ENCODE measurements at regions not wholly inside any gene's neighbourhood (a gene's known extent, or its start where the extent isn't known, plus 50 kb on each side); places are given as distances from the start of the nearest gene placed in this dataset.
"Not testable (repeated sequence)": the region's sequence is repeated elsewhere in the genome, so short reads cannot be mapped to it uniquely, and the experiment has no call there.

GRCh38 chr2:147150241-147150635 lies 694.6 kb upstream of the ACVR2A start:
- no peaks in the 10 kb centered on the region for H3K27me3 ChIP-seq
- 93 to 100% methylated on average over 1 to 4 of the region's 4 CpGs for WGBS, 2 donors
- H3K4me1 ChIP-seq, result no peaks in the 10 kb centered on the region
- H3K27ac ChIP-seq, result no peak overlapping the region
- H3K9me3 ChIP-seq, result no peaks in the 10 kb centered on the region
- H3K4me3 ChIP-seq, result no peak overlapping the region
- TF ChIP-seq, protein P1, sequence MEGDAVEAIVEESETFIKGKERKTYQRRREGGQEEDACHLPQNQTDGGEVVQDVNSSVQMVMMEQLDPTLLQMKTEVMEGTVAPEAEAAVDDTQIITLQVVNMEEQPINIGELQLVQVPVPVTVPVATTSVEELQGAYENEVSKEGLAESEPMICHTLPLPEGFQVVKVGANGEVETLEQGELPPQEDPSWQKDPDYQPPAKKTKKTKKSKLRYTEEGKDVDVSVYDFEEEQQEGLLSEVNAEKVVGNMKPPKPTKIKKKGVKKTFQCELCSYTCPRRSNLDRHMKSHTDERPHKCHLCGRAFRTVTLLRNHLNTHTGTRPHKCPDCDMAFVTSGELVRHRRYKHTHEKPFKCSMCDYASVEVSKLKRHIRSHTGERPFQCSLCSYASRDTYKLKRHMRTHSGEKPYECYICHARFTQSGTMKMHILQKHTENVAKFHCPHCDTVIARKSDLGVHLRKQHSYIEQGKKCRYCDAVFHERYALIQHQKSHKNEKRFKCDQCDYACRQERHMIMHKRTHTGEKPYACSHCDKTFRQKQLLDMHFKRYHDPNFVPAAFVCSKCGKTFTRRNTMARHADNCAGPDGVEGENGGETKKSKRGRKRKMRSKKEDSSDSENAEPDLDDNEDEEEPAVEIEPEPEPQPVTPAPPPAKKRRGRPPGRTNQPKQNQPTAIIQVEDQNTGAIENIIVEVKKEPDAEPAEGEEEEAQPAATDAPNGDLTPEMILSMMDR (IDR thresholded peaks at IDR 0.05), result no peak
- no peak for TF ChIP-seq POLR2A (IDR thresholded peaks at IDR 0.05)
- DNase-seq, result no peak
- H3K36me3 ChIP-seq (ENCODE audit: low read depth, missing control alignments), result no peaks in the 10 kb centered on the region
- intact Hi-C loops (cut with DNase I; ENCODE audit: low total_unique reads), result no loop called here

DNA sequence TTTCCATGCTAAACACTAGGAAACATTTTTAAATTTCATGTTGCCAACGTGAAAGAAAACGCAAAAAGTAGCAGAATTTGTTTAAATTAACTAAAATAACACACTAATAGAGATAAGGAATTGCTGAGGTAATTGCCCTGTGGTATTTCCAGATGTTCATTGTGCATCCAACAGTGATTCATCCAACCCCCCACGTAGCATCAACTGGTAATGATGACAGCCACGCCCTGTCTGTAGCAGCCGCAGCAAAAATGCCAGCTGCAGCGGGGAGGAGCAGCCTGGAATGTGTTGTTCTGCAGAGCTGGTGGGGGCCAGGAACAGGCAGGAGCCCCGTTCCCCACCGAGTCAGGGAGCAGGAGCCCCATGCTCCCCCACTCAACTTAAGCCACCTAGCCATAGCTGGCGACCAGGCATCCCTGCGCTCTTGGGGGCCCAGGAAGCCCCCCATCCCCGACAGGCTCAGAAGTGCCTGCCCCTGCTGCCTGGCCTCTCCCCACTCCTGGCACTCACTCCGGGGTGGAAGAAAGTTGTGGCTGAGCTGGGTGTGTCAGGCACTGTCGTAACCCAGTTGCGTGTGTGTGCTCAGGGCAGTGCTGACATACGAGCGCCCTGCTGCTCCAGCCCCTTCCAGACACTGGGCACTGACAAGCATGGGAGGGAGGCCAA lies 695.1 kb upstream of the ACVR2A start:
- 81 to 84% methylated on average over 10 to 16 of the region's 16 CpGs for WGBS, 2 donors
- Histone ChIP-seq H3K27me3 (no peaks in the 10 kb centered on the region), H3K4me3 (no peak overlapping the region), H3K9me3 (no peaks in the 10 kb centered on the region), H3K4me1 (no peaks in the 10 kb centered on the region), H3K27ac (no peak overlapping the region), H3K36me3 (ENCODE audit: low read depth, missing control alignments) (no peaks in the 10 kb centered on the region)
- TF ChIP-seq POLR2A (IDR thresholded peaks at IDR 0.05), result no peak
- TF ChIP-seq, protein P1 (IDR thresholded peaks at IDR 0.05), result no peak
- intact Hi-C loops (cut with DNase I; ENCODE audit: low total_unique reads), result no loop called here
- no peak for DNase-seq

GRCh38 chr2:147147802-147148201 lies 697.0 kb upstream of the ACVR2A start:
- Histone ChIP-seq H3K27me3 (no peaks in the 10 kb centered on the region), H3K4me1 (no peaks in the 10 kb centered on the region), H3K4me3 (no peak overlapping the region), H3K36me3 (ENCODE audit: low read depth, missing control alignments) (no peaks in the 10 kb centered on the region), H3K9me3 (no peaks in the 10 kb centered on the region), H3K27ac (no peak overlapping the region)
- intact Hi-C loops (cut with DNase I; ENCODE audit: low total_unique reads), result no loop called here
- no peak for DNase-seq
- no peak for TF ChIP-seq POLR2A (IDR thresholded peaks at IDR 0.05)
- TF ChIP-seq, protein P1 (IDR thresholded peaks at IDR 0.05), result no peak
- 52 to 58% methylated on average over 2 of the region's 2 CpGs for WGBS, 2 donors

DNA sequence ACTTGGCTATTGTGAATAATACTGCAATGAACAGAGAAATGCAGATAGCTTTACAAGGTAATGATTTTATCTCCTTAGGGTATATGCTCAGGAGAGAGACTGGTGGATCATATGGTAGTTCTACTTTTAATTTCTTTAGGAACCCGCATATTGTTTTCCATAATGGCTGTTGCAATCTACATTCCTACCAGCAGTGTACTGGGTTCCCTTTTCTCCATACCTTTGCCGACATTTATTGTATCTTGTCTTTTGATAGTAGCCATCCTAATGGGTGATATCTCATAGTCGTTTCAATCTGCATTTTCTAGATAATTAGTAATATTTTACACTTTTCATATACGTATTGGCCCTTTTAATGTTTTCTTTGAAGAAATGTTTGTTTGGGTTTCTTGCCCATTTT lies 702.9 kb upstream of the ACVR2A start:
- Histone ChIP-seq H3K4me1 (no peaks in the 10 kb centered on the region), H3K4me3 (no peak overlapping the region), H3K27ac (no peak overlapping the region), H3K36me3 (ENCODE audit: low read depth, missing control alignments) (no peaks in the 10 kb centered on the region), H3K9me3 (no peaks in the 10 kb centered on the region), H3K27me3 (no peaks in the 10 kb centered on the region)
- DNase-seq, result no peak
- intact Hi-C loops (cut with DNase I; ENCODE audit: low total_unique reads), result no loop called here
- no peak for TF ChIP-seq POLR2A (IDR thresholded peaks at IDR 0.05)
- 49 to 86% methylated on average over 4 of the region's 4 CpGs for WGBS, 2 donors

GRCh38 chr2:147139732-147140131 lies 705.1 kb upstream of the ACVR2A start:
- DNase-seq; H3K4me1 ChIP-seq; H3K9me3 ChIP-seq; H3K27ac ChIP-seq; H3K27me3 ChIP-seq; H3K4me3 ChIP-seq; H3K36me3 ChIP-seq (ENCODE audit: low read depth, missing control alignments); intact Hi-C loops (cut with DNase I; ENCODE audit: low total_unique reads): not testable (repeated sequence)
- 77 to 79% methylated on average over 2 of the region's 2 CpGs for WGBS, 2 donors

GRCh38 chr2:147137711-147138110 lies 707.1 kb upstream of the ACVR2A start:
- DNase-seq, result no peak
- intact Hi-C loops (cut with DNase I; ENCODE audit: low total_unique reads), result no loop called here
- Histone ChIP-seq H3K4me3 (no peak overlapping the region), H3K27ac (no peak overlapping the region), H3K27me3 (no peaks in the 10 kb centered on the region), H3K9me3 (no peaks in the 10 kb centered on the region), H3K36me3 (ENCODE audit: low read depth, missing control alignments) (no peaks in the 10 kb centered on the region), H3K4me1 (no peaks in the 10 kb centered on the region)
- 87 to 89% methylated on average over 3 of the region's 3 CpGs for WGBS, 2 donors
- TF ChIP-seq, protein P1 (IDR thresholded peaks at IDR 0.05), result no peak
- no peak for TF ChIP-seq POLR2A (IDR thresholded peaks at IDR 0.05)

Measured in testis (tissue), 2 donors.